ENCODE measurements at regions not wholly inside any gene's neighbourhood (a gene's known extent, or its start where the extent isn't known, plus 50 kb on each side); places are given as distances from the start of the nearest gene placed in this dataset.

DNA sequence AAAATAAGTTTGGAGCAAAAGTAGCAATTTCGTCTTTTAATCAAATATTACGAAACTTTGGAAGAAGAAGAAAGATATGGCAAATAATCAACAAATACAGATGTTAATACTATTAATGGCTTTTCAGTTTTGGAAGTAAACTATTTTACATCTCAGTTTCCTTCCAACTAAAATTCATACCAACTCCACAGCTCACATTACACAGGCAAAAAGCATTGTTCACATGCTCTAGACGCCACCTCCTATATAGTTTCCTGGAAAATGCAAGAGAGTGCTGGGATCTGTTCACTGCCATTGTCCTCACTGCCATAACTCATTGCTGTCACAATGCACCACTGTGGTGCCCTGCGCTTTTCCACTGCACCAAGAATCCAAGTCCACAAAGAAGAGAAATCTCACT lies 149.0 kb upstream of the FTMT start:
- TF ChIP-seq, protein P1, sequence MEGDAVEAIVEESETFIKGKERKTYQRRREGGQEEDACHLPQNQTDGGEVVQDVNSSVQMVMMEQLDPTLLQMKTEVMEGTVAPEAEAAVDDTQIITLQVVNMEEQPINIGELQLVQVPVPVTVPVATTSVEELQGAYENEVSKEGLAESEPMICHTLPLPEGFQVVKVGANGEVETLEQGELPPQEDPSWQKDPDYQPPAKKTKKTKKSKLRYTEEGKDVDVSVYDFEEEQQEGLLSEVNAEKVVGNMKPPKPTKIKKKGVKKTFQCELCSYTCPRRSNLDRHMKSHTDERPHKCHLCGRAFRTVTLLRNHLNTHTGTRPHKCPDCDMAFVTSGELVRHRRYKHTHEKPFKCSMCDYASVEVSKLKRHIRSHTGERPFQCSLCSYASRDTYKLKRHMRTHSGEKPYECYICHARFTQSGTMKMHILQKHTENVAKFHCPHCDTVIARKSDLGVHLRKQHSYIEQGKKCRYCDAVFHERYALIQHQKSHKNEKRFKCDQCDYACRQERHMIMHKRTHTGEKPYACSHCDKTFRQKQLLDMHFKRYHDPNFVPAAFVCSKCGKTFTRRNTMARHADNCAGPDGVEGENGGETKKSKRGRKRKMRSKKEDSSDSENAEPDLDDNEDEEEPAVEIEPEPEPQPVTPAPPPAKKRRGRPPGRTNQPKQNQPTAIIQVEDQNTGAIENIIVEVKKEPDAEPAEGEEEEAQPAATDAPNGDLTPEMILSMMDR (IDR thresholded peaks at IDR 0.05): no peak
- TF ChIP-seq POLR2A (IDR thresholded peaks at IDR 0.05): no peak
